ENCODE measurements at regions not wholly inside any gene's neighbourhood (a gene's known extent, or its start where the extent isn't known, plus 50 kb on each side); places are given as distances from the start of the nearest gene placed in this dataset.
A peak's percentile ranks its signal among the peaks of the same experiment; 100 is the strongest.

- Mint-ChIP-seq H3K27me3 (ENCODE audit: low read depth) (peaks cover 14% of the 10 kb centered on the region), H3K27ac (no peak overlapping the region), H3K9me3 (no peaks in the 10 kb centered on the region), H3K4me1 (peaks cover 35% of the 10 kb centered on the region), H3K36me3 (no peaks in the 10 kb centered on the region), H3K4me3 (no peak overlapping the region)
- TF ChIP-seq CTCF (IDR thresholded peaks at IDR 0.05; ENCODE audit: unreplicated experiment), result no peak
- DNase-seq (ENCODE audit: low spot score in 2 of 2, unreplicated experiment in 2 of 2), result no peak
Measured at GRCh38 chr7:25385506-25386136, 157.3 kb upstream of the NPVF start.

DNA sequence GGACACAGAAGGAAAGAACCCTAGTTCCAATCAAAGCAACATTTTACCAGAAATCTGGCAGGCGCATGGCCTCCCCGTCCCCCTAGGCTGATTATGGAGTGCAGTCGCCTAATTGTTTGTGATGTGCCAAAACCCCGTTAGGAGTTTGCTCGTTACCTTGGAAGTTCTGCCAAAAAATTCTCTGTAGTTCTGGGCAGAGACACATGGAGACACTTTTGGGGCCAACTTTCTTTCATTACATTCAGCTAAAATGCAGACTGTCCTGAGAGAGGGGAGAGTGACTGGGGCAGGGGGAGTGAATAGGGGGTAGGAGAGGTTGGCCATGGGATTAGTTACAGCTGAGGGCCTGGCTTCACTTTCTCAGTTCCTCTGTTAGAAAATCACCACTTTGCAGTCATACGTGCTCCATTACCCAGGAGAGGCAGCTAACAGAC lies 158.0 kb upstream of the NPVF start:
- H3K4me1 Mint-ChIP-seq, result peaks cover 36% of the 10 kb centered on the region
- no peak overlapping the region for H3K27ac Mint-ChIP-seq
- no peak for DNase-seq (ENCODE audit: low spot score in 2 of 2, unreplicated experiment in 2 of 2)
- no peak overlapping the region for H3K4me3 Mint-ChIP-seq
- H3K27me3 Mint-ChIP-seq (ENCODE audit: low read depth), result peaks cover 17% of the 10 kb centered on the region
- H3K9me3 Mint-ChIP-seq, result no peaks in the 10 kb centered on the region
- no peak for TF ChIP-seq CTCF (IDR thresholded peaks at IDR 0.05; ENCODE audit: unreplicated experiment)
- no peaks in the 10 kb centered on the region for H3K36me3 Mint-ChIP-seq

DNA sequence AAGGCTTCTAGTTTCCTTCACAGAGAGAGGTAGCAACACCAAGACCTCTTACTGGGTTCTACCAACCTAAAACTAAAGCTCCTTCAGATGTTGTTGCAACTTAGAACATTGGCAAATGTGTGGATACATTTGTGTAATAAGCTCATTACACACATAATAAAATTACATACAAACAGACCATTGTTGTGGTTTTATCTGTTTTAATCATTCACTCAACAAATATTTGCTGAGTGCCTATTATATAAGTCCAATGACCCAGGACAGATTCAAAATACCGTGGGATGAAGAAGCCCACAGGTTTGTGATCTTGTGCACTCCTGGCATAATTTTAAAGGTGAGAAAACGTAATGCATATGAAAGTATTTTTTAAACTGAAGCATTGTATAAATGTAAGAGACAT lies 160.4 kb upstream of the NPVF start:
- H3K4me3 Mint-ChIP-seq, result no peak overlapping the region
- H3K9me3 Mint-ChIP-seq, result no peaks in the 10 kb centered on the region
- H3K27ac Mint-ChIP-seq, result no peak overlapping the region
- peaks cover 18% of the 10 kb centered on the region for H3K27me3 Mint-ChIP-seq (ENCODE audit: low read depth)
- TF ChIP-seq CTCF (IDR thresholded peaks at IDR 0.05; ENCODE audit: unreplicated experiment), result no peak
- DNase-seq (ENCODE audit: low spot score in 2 of 2, unreplicated experiment in 2 of 2), result no peak
- no peaks in the 10 kb centered on the region for H3K36me3 Mint-ChIP-seq
- peaks cover 36% of the 10 kb centered on the region for H3K4me1 Mint-ChIP-seq

DNA sequence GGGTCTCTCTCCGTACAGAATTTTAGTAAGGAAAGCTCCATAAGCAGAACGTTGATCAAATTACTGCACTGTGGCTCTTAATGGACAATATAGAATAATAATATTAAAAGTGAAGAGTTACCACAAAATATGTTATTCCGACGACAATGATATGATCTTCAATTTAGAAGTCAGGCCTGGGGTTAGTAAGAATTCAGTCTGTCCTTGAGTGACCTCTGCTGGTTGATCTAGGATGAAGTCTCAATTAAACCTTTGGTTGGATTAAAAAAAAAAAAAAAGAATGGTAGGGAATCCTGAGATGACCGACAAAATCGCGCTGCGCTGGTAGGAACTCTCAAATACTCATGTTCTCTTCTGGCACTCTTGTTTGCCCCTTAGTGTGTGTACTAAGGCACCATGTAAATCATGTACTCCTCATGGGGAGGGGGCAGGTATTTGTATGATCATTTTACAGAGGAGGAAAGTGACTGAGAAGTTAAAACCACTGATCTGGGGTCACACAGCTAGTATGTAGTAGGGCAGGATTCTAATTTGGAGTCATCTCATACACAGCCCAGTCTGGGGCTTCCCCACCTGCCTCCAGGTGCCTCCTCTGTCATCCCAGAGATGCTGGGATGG lies 161.3 kb upstream of the NPVF start:
- H3K36me3 Mint-ChIP-seq, result no peaks in the 10 kb centered on the region
- no peak overlapping the region for H3K4me3 Mint-ChIP-seq
- DNase-seq (ENCODE audit: low spot score in 2 of 2, unreplicated experiment in 2 of 2), result no peak
- peak; percentile 74 for TF ChIP-seq CTCF (IDR thresholded peaks at IDR 0.05; ENCODE audit: unreplicated experiment)
- no peak overlapping the region for H3K27ac Mint-ChIP-seq
- no peaks in the 10 kb centered on the region for H3K9me3 Mint-ChIP-seq
- H3K27me3 Mint-ChIP-seq (ENCODE audit: low read depth), result peaks cover 18% of the 10 kb centered on the region
- peaks cover 36% of the 10 kb centered on the region for H3K4me1 Mint-ChIP-seq

GRCh38 chr7:25391295-25391861 lies 163.1 kb upstream of the NPVF start:
- DNase-seq (ENCODE audit: low spot score in 2 of 2, unreplicated experiment in 2 of 2), result no peak
- H3K27ac Mint-ChIP-seq, result no peak overlapping the region

More at GRCh38 chr7:25391295-25391861, 163.1 kb upstream of the NPVF start:
- peaks cover 31% of the 10 kb centered on the region for H3K4me1 Mint-ChIP-seq
- H3K9me3 Mint-ChIP-seq, result no peaks in the 10 kb centered on the region
- peaks cover 24% of the 10 kb centered on the region for H3K27me3 Mint-ChIP-seq (ENCODE audit: low read depth)
- TF ChIP-seq CTCF (IDR thresholded peaks at IDR 0.05; ENCODE audit: unreplicated experiment), result peak; percentile 44
- peak overlapping the region; percentile 10 for H3K4me3 Mint-ChIP-seq
- H3K36me3 Mint-ChIP-seq, result no peaks in the 10 kb centered on the region

Data from mesothelial cell of epicardium (in vitro differentiated cells).